Central memory CD4-positive, alpha-beta T cell (primary cell): ENCODE measurements at regions not wholly inside any gene's neighbourhood (a gene's known extent, or its start where the extent isn't known, plus 50 kb on each side); places are given as distances from the start of the nearest gene placed in this dataset.
"Not testable (repeated sequence)": the region's sequence is repeated elsewhere in the genome, so short reads cannot be mapped to it uniquely, and the experiment has no call there.

Experiments used
- DNase-seq: peaks from one replicate; pipeline ENCODE4 v3.0.0; 2022

DNA sequence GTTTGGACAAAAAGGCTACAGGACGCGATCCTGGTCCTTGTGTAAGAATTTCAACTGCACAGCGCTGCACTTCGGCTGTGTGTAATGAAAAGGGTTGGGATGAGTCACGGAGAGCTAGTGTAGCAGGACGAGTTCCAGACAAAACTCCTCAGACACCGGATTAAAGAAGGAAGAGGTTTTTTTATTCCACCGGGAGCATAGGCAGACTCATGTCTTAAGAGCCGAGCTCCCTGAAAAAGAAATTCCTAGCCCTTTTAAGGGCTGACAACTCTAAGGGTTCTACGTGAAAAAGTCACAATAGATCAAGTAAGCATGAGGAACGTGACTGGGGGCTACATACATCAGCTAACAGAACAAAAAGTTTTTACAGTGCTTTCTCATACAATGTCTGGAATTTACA is 54.8 kb upstream of the FAM90A1 start:
- not testable (repeated sequence) for DNase-seq

DNA sequence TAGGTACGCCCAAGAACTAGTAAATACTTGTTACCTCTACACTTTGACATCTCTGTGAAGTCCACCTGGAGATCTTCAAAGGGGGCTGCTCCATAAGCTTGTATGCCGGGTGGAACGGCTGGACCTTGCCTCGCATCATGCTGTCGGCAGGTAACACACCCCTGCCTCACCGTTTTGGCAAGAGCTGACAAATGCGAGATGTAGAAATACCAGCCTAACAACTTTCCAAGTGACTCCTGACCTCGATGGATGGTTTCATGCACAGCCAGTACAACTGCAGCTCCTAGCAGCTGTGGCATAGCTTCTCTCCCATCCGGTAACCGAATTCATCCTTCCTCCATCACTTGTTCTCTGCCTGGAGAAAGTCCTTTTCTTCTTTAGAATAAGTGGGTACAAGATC is 58.3 kb upstream of the FAM90A1 start:
- DNase-seq: not testable (repeated sequence)

DNA sequence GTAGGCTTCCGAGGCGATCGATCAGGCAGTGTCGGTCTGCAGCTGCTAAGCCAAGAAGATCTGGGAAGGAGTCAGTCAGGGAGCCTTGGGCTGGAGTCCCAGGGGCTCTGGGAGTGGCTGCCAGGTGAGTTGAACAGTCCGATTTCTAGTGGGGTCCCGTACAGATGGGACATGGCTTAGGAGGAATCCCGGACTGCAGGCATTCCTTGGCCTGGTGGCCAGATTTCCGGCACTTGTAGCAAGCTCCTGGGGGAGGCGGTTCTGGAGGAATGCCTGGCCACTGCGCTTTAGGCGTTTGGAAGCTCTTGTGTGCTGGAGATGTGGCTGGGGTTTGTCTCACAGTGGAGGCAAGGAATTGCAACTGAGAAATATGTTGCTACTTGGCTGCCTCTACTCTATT is 64.3 kb upstream of the FAM90A1 start:
- not testable (repeated sequence) for DNase-seq

DNA sequence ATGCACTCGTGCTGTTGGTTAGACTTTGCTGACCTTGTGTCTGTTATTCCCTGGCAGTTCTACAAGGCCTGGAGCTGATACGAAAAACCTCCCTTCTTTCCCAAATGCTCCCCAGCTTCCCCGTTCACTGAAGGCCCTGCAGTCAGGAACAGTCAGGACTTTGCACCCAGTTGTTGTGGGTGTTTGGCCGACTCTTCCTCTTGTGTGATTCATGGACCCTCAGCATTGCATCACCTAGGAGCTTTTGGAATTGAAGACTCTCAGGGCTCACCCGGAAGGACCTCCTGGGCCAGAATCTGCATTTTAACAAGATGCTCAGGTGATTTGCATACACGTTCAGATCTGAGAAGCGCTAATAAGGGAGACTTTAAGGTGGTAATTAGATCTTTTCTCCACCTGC is 67.2 kb upstream of the FAM90A1 start:
- not testable (repeated sequence) for DNase-seq

DNA sequence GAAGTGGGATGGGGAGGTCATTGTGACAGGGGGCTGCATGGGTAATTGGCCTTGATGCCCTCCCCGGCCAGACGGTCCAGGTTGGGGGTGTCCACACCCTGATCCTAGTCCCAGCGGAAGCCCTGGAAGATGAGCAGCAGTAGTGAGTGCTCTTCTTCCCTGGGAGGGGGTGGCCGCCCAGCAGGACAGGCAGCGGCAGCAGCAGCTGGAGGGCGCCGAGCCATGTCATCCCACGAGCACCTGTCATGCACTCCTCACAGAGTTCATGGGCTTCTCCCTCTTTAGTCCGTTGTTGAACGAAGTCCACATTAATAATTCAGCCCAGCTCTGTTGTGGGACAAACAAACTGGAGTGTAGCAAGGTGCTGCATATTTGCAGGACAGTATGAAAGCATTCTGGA is 81.2 kb upstream of the FAM90A1 start:
- DNase-seq: not testable (repeated sequence)

DNA sequence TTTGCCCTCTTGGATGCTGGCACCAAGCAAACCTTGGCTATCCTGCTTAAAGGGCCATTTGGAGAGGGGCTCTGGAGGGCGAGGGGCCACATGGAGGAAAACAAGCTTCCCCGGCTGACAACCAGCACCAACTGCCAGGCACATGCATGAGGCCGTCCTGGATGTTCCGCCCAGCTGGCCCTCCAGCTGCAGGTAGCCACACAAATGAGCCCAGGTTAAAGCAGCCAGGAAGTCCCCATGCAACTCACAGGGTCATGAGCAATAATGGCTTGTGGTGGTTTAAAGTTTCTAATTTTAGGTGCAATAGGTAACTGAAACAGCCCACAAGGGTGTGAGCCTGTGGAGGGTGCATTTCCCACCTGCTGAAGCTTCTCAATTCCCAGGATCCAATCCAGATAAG is 88.6 kb upstream of the FAM90A1 start:
- not testable (repeated sequence) for DNase-seq

DNA sequence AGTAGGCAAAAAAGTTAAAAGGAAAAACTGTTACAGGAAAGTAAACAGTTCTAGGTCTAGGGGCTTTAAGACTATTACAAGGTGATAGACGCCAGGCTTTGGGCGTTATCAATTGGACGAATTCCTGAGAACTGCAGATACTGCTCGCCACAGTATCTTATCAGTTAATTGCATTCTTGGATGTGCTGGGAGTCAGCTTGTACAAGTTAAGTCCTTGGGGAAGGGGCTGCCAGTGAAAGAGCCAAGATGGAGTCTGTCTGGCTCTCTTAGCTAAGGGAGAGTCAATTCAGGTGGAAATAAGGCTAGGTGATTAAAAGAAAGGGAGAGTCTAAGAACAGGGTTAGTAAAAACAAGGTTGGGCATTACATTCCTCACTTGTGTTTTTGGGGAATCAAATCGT is 90.3 kb upstream of the FAM90A1 start:
- DNase-seq: not testable (repeated sequence)

DNA sequence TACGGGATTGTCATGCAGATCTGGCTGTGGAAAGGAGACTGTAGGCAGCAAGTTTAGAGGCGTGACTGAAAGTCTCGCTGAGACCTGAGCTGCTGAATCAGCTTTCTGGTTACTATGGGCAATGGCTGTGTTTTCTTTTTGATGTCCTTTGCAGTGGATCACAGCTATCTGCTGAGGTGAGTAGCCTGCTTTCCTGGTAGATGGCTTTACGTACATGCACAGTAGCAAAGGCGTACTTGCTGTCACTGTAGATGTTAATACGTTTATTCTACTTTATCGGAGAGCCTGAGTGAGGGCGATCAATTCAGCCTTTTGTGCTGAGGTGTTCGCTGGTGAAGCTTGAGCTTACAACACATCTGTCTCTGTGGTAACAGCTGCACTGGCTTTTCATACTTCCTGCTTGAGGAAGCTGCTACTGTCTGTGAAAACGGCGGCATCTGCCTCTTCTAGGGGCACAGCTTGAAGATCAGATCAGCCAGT is 92.9 kb upstream of the FAM90A1 start:
- peak; percentile 72 for DNase-seq

DNA sequence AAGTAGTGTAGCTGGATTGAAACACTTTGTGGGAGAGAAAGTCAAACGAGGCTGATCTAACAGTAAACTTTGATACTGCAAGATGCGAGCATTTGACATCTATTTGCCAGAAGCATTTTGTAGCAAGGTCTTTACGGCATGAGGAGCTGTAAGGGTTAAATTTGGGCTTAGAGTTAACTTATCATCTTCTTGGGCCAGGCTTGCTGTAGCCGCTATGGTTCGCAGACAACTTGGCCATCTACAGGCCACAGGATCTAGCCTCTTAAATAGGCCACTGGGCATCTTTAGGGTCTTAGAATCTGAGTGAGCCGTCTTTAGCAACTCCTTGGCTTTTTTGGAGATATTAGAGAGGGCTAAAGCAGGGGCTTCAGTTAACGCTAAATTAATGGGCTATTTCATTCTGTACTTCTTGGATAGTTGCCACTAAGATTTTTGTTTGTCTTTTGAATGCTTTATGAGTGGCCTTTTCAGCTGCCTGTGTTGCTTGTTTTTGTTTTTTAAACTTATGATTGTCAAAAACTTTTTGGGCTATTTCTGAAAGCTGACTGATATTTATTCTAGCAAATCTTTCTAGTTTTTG is 93.5 kb upstream of the FAM90A1 start:
- DNase-seq: not testable (repeated sequence)

DNA sequence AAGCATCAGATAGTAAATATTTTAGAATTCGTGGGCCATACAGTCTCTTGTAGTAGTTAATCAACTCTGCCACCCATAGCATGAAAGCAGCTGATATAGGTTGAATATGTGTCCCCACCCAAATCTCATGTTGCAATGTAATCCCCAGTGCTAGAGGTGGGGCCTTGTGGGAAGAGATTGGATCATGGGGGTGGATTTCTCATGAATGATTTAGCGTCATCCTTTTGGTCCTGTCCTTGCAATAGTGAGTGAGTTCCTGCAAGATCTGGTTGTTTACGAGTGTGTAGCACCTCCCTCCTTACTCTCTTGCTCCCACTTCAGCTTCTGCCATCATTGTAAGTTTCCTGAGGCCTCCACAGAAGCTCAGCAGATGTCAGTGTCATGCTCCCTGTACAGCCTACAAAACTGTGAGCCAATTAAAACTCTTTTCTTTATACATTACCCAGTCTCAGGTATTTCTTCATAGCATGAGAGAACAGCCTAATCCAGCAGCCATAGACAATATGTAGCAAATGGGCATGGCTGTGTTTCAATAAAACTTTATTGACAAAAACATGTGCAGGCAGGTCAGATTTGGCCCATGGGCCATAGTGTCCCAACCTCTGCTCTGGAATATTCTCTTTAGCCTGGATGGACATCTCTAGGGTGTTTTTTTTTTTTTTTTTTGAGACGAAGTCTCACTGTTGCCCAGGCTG is 97.9 kb upstream of the FAM90A1 start:
- DNase-seq: not testable (repeated sequence)

DNA sequence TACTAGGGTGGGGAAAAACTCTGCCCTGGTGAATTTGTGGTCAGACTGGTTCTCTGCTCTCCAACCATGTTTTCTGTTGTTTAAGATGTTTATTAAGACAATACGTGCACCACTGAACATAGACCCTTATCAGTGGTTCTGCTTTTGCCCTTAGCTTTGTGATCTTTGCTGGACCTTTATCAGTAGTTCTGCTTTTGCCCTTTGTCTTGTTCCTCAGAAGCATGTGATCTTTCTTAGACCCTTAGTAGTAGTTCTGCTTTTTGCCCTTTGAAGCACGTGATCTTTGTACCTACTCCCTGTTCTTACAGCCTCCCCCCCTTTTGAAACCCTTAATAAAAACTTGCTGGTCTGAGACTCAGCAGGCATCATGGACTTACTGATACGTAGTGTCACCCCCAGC is 101.4 kb upstream of the FAM90A1 start:
- not testable (repeated sequence) for DNase-seq

DNA sequence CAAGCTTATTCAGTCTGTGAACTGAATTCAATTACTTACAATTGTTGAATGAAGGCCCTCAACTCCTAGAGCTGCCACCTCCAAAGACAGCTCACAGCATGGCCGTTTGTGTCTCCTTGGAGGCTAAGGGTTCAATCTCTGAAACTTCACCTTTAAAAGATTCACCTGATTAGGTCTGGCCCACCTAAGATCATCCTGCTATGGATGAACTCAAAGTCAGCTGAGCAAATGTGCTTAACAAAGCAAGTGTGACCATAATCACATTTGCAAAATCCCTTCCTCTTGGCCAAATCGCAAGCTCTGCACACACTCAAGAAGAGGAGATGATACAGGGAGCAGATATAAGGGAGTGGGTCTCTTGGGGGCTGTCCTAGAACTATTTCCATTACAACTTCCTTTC is 105.0 kb upstream of the FAM90A1 start:
- DNase-seq: not testable (repeated sequence)

DNA sequence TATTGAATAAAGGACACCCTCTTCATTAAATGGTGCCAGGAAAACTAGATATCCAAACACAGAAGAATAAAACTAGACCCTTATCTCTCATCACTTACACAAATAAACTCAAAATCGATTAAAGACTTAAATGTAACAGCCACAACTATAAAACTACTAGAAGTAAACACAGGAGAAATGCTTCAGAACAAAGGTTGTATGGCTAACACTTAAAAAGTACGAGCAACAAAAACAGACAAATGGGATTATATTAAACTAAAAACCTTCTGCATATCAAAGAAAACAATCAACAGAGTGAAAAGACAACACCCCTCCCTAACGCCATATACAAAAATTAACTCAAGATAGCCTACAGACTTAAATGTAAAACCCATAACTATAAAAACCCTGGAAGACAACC is 104.7 kb upstream of the CLEC6A start:
- not testable (repeated sequence) for DNase-seq

DNA sequence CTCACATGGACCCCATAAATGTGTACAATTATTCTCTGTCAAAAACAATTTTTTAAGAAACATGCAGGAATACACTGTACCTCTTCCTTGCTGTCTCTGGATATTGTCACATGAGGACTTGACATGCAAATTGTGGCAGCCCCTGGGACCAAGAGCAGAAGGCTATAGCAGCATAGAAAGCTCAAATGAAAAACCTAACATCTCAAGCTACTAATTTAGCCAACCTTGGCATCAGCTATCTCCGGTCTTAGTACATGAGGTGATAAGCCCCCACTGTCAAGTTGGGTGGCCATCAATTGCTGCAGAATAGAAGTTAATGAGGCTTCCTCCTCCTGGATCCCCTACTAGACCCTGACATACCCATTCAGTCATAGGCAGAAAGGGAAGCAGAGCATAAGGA is 101.0 kb upstream of the CLEC6A start:
- not testable (repeated sequence) for DNase-seq

DNA sequence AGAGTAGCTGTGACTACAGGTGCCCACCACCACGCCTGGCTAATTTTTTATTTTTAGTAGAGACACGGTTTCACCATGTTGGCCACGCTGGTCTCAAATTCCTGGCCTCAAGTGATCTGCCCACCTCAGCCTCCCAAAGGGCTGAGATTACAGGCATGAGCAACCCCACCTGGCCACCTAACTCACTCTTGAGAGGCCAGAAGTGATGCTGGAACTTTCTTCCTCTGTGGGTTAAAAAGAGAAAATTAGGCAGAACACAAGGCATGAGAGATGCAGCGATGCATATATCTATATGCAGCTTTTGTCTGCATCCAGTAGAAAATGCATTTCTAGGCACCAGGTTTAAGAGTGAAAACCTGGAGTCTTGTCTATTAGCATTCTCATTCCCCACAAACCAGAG is 100.2 kb upstream of the CLEC6A start:
- DNase-seq: not testable (repeated sequence)

DNA sequence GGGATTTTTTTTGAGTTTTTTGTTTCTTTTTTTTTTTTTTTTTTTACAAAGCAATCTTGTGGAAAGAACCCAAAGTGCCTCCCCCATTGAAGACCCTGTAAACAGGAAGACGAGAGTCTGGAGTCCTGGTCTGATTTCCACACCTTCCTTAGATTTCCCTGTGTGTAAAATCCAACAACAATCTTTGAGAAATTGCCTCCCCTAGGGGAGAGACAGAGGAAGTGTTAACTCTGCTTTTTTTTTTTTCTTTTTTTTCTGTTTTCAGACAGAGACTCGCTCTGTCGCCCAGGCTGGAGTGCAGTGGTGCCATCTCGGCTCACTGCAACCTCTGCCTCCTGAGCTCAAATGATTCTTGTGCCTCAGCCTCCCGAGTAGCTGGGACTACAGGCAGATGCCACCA is 82.0 kb upstream of the CLEC6A start:
- DNase-seq: not testable (repeated sequence)

DNA sequence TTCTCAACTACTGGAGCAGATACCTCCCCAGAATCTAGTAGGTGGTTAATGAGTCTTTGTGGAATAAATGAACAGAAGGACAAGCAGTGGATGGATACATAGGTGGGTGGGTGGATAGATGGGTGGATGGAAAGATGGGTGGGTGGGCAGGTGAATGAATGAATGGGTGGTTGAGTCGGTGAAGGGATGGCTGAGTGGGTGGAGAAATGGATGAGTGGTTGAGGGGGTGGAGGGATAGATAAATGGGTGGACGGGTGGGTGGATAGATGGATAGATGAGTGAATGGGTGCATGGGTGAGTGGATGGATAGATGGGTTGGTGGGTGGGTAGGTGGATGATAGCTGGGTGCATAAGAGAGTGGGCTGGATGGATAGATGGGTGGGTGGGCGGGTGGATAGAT is 80.6 kb upstream of the CLEC6A start:
- DNase-seq: not testable (repeated sequence)

DNA sequence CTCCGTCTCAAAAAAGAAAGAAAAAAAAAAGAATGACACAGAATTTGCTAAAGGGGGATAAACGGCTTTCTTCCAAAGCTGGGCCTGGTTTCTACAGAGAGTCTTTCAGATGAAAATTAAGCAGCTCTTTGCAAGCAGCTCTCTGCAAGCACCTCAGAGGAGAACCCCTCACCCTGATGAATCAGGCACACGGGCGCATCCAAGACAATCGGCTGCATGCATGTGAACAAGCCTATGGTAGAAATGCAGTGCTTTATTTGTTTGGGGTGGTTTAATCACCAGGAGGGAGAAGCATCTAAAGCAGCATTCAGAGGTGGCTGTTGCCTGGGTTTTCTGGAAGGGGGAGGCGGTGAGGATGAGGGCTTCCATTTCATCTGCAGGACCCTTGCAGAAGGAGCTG is 78.0 kb upstream of the CLEC6A start:
- not testable (repeated sequence) for DNase-seq

DNA sequence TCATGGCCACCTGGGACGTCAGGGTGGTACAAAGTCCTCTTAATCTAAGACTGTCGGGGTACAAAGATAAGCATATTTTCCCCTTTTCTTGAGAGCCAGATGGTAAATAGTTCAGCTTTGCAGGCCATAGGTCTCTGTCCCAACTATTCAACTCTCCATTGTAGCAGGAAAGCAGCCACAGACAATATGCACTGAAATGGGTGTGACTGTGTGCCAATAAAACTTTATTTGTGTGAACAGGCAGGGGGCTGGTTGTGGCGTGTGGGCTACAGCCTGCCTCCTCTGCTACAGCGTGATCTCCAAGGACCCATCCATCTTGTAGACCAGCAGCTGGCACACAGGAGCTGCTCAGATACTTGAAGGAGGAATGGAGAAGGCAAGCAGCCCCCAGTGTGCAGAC is 73.2 kb upstream of the CLEC6A start:
- not testable (repeated sequence) for DNase-seq

DNA sequence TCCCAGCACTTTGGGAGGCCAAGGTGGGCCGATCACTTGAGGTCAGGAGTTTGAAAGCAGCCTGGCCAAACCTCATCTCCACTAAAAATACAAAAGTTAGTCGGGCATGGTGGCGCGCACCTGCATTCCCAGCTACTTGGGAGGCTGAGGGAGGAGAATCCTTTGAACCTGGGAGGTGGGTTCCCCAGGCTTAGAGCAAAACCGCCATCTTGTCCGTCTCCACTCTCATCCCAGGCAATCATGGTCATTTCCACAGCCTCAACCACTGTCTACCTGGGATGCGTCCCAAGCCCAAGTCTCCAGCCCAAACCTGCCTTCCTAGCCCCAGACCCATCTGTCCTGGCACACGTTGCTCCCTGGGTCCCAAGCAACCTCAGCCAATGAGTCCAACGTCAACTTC is 71.1 kb upstream of the CLEC6A start:
- not testable (repeated sequence) for DNase-seq

DNA sequence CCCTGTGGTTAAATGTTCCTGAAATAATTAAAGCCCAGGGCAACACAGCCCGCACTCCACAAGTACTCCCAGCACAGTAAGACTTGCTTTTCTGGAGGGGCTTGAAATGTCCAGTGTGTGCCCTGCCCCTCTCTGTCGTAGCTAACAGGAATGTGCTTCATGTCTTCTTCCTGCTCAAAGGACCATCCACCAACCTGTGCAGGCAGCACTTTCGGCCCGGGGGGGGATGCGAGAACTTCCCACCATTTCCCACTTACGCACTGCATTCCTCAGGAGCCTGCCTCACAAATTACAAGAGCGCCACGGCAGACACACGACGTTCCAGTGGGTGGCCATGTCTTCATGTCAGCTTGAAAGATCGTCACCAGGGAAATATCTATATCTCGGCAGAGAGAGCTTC is 70.3 kb upstream of the CLEC6A start:
- not testable (repeated sequence) for DNase-seq

DNA sequence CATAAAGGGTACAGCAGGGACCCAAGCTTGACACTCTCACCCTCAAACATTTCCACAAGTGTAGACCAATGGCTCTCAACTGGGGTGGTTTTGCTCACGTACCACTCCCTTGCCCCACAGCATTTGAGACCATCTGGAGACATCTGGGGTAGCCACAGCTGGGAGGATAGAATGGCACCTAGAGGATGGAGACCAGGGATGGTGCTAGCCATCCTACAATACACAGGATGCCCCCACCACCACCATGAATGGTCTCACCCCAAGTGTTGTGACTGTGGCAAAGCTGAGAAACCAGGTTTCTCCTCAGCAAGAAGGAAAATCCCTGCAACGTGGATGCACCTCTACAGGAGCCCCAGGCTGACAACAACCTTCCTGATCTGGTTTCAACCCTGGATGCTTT is 69.1 kb upstream of the CLEC6A start:
- DNase-seq: not testable (repeated sequence)

DNA sequence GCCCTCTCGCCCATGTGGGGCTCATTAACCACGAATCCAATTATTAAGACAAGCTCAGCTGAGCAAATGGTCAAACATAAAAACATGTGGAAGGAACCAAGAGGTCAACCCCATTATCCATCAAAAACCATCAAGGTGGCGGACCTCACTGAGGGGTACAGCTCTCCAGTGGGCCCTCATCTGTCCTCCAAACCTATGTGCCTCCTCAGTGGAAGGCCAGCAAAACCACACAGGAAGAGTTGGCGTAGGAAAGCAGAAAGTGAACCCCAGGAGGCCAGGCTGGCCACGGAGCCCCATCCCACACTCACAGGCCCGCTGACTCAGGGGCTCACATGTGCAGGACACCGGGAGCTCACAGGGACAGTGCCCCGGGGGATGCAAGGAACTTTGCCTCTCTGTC is 66.5 kb upstream of the CLEC6A start:
- DNase-seq: not testable (repeated sequence)

DNA sequence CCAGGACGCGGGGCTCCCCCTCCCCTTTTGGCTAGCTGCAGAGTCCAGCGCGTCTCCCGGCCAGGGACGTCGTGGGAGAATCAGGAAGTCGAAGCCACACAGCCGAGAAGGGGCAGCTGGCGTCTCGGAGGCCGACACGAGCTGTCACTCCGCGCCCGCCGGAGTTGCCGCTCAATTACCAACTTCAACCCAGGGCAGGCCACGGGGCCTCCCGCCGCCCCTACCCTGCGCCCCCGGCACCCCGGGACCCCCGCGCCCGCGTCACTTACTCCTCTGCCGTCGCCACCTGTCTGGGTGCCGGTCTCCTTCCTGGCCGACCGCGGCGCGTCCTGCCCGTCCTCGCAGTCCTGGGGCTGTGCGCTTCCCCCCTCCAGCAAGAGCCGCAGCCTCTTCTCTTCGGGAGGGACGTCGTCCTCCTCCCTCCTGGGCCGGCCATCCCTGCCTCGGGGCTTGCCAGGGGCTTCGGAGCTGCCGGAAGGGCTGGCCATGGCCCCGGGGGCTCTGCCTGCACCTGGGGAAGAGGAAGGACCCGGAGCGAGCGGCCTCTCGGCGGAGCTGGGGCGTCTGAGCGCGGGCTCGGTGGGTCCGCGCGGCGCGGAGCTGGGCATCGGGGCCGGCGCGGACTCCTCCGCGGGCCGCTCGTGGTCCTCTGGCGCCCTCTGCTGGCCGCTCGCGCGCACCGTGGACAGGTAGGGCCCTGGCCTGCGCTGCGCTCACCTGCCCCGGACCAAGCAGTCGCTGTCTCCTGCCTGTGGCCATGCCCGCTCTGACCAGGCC is 65.6 kb upstream of the CLEC6A start:
- peak; percentile 57 for DNase-seq
